ENCODE measurements at regions not wholly inside any gene's neighbourhood (a gene's known extent, or its start where the extent isn't known, plus 50 kb on each side); places are given as distances from the start of the nearest gene placed in this dataset.

DNA sequence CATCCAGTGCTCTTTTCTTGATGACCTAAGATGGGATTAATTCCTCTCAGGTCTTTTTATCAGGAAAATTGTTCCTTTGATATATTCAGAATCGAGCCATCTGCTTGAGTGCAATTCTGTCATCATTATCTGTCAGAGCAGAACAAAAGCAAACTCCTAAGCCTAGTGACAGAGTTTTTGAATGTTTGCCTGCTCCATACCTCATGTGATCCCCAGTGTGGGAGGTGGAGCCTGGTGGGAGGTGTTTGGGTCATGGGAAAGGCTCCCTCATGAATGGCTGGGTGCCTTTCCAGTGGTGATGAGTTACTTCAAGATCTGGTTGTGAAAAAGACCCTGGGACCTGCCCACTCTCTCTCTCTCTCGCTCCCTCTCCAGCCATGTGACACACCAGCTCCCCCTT lies 628.2 kb downstream of the CDH11 start:
- no peaks in the 10 kb centered on the region for H3K9me3 ChIP-seq (ENCODE audit: control insufficient read depth, insufficient read depth, low read length)
- no peak for TF ChIP-seq EZH2phosphoT487 (IDR thresholded peaks at IDR 0.05; ENCODE audit: borderline replicate concordance, low read length)
- TF ChIP-seq, protein P1, sequence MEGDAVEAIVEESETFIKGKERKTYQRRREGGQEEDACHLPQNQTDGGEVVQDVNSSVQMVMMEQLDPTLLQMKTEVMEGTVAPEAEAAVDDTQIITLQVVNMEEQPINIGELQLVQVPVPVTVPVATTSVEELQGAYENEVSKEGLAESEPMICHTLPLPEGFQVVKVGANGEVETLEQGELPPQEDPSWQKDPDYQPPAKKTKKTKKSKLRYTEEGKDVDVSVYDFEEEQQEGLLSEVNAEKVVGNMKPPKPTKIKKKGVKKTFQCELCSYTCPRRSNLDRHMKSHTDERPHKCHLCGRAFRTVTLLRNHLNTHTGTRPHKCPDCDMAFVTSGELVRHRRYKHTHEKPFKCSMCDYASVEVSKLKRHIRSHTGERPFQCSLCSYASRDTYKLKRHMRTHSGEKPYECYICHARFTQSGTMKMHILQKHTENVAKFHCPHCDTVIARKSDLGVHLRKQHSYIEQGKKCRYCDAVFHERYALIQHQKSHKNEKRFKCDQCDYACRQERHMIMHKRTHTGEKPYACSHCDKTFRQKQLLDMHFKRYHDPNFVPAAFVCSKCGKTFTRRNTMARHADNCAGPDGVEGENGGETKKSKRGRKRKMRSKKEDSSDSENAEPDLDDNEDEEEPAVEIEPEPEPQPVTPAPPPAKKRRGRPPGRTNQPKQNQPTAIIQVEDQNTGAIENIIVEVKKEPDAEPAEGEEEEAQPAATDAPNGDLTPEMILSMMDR (IDR thresholded peaks at IDR 0.05; ENCODE audit: low read depth, low read length, poor library complexity, severe bottlenecking): no peak
- no peak overlapping the region for H3K4me3 ChIP-seq (ENCODE audit: low read length)
- no peaks in the 10 kb centered on the region for H3K36me3 ChIP-seq (ENCODE audit: control insufficient read depth, low read length)
- no peaks in the 10 kb centered on the region for H3K9me2 ChIP-seq (replicated peaks; ENCODE audit: control insufficient read depth, low read length)
- H3K79me2 ChIP-seq (ENCODE audit: control insufficient read depth, low read length): no peaks in the 10 kb centered on the region
- H3K27me3 ChIP-seq (ENCODE audit: control insufficient read depth, low read length): no peaks in the 10 kb centered on the region
- H4K20me1 ChIP-seq (ENCODE audit: control insufficient read depth, insufficient read depth, low read depth, low read length): no peaks in the 10 kb centered on the region
- no peak overlapping the region for H3K4me2 ChIP-seq (ENCODE audit: low read length)
- H3K4me1 ChIP-seq (ENCODE audit: control insufficient read depth, low read length): no peaks in the 10 kb centered on the region
- no peak overlapping the region for H3K27ac ChIP-seq (ENCODE audit: low read depth, low read length)
- no peaks in the 10 kb centered on the region for H3F3A ChIP-seq (ENCODE audit: control insufficient read depth, insufficient read depth)

GRCh38 chr16:64489449-64489848 lies 632.4 kb downstream of the CDH11 start:
- Histone ChIP-seq H3K27ac (ENCODE audit: low read depth, low read length) (no peak overlapping the region), H3F3A (ENCODE audit: control insufficient read depth, insufficient read depth) (no peaks in the 10 kb centered on the region), H3K9me3 (ENCODE audit: control insufficient read depth, insufficient read depth, low read length) (no peaks in the 10 kb centered on the region), H3K4me3 (ENCODE audit: low read length) (no peak overlapping the region), H3K9me2 (replicated peaks; ENCODE audit: control insufficient read depth, low read length) (no peaks in the 10 kb centered on the region), H3K4me1 (ENCODE audit: control insufficient read depth, low read length) (no peaks in the 10 kb centered on the region), H4K20me1 (ENCODE audit: control insufficient read depth, insufficient read depth, low read depth, low read length) (no peaks in the 10 kb centered on the region), H3K79me2 (ENCODE audit: control insufficient read depth, low read length) (no peaks in the 10 kb centered on the region), H3K4me2 (ENCODE audit: low read length) (no peak overlapping the region), H3K27me3 (ENCODE audit: control insufficient read depth, low read length) (no peaks in the 10 kb centered on the region), H3K36me3 (ENCODE audit: control insufficient read depth, low read length) (no peaks in the 10 kb centered on the region)
- TF ChIP-seq EZH2phosphoT487 (IDR thresholded peaks at IDR 0.05; ENCODE audit: borderline replicate concordance, low read length): no peak
- TF ChIP-seq, protein P1 (IDR thresholded peaks at IDR 0.05; ENCODE audit: low read depth, low read length, poor library complexity, severe bottlenecking): no peak

DNA sequence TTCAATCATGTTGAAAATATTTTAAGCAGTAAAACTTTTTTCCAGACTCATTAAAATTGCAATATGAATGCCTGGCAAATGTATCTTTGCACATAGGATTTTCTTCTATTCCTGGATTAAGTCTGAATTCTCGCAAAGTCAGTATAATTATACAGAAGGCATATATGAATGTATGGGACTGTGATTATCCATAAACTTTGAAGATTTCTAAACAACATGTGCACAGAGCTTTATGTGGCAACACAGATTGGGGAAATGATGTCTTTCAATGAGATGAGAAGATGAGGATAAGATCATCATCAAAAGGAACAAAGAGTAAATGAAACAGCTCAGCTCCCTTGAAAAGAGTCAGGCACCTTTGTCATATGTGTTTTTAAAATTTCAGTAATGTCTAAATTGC lies 635.3 kb downstream of the CDH11 start:
- Histone ChIP-seq H3K36me3 (ENCODE audit: control insufficient read depth, low read length) (no peaks in the 10 kb centered on the region), H3K27me3 (ENCODE audit: control insufficient read depth, low read length) (no peaks in the 10 kb centered on the region), H3K4me1 (ENCODE audit: control insufficient read depth, low read length) (no peaks in the 10 kb centered on the region), H4K20me1 (ENCODE audit: control insufficient read depth, insufficient read depth, low read depth, low read length) (no peaks in the 10 kb centered on the region), H3K4me2 (ENCODE audit: low read length) (no peak overlapping the region), H3K4me3 (ENCODE audit: low read length) (no peak overlapping the region), H3K27ac (ENCODE audit: low read depth, low read length) (no peak overlapping the region), H3K9me3 (ENCODE audit: control insufficient read depth, insufficient read depth, low read length) (no peaks in the 10 kb centered on the region), H3K79me2 (ENCODE audit: control insufficient read depth, low read length) (no peaks in the 10 kb centered on the region), H3F3A (ENCODE audit: control insufficient read depth, insufficient read depth) (no peaks in the 10 kb centered on the region), H3K9me2 (replicated peaks; ENCODE audit: control insufficient read depth, low read length) (no peaks in the 10 kb centered on the region)
- TF ChIP-seq, protein P1 (IDR thresholded peaks at IDR 0.05; ENCODE audit: low read depth, low read length, poor library complexity, severe bottlenecking): no peak
- no peak for TF ChIP-seq EZH2phosphoT487 (IDR thresholded peaks at IDR 0.05; ENCODE audit: borderline replicate concordance, low read length)

- H3K4me2 ChIP-seq (ENCODE audit: low read length): no peak overlapping the region
- H3K27ac ChIP-seq (ENCODE audit: low read depth, low read length): no peak overlapping the region
- H3K4me1 ChIP-seq (ENCODE audit: control insufficient read depth, low read length): no peaks in the 10 kb centered on the region
- no peak for TF ChIP-seq EZH2phosphoT487 (IDR thresholded peaks at IDR 0.05; ENCODE audit: borderline replicate concordance, low read length)
- TF ChIP-seq, protein P1 (IDR thresholded peaks at IDR 0.05; ENCODE audit: low read depth, low read length, poor library complexity, severe bottlenecking): no peak
- no peak overlapping the region for H3K4me3 ChIP-seq (ENCODE audit: low read length)
- H3K9me3 ChIP-seq (ENCODE audit: control insufficient read depth, insufficient read depth, low read length): peaks cover 4% of the 10 kb centered on the region; the same call in 1 of the 2 replicates
- H3F3A ChIP-seq (ENCODE audit: control insufficient read depth, insufficient read depth): no peaks in the 10 kb centered on the region
- H3K79me2 ChIP-seq (ENCODE audit: control insufficient read depth, low read length): no peaks in the 10 kb centered on the region
- H3K9me2 ChIP-seq (replicated peaks; ENCODE audit: control insufficient read depth, low read length): no peaks in the 10 kb centered on the region
- H3K36me3 ChIP-seq (ENCODE audit: control insufficient read depth, low read length): no peaks in the 10 kb centered on the region
- H4K20me1 ChIP-seq (ENCODE audit: control insufficient read depth, insufficient read depth, low read depth, low read length): no peaks in the 10 kb centered on the region
- H3K27me3 ChIP-seq (ENCODE audit: control insufficient read depth, low read length): no peaks in the 10 kb centered on the region
Measured at GRCh38 chr16:64481497-64481896, 640.4 kb downstream of the CDH11 start.

Data from DOHH2 (cell line).